WTC11 (cell line): ENCODE measurements at regions not wholly inside any gene's neighbourhood (a gene's known extent, or its start where the extent isn't known, plus 50 kb on each side); places are given as distances from the start of the nearest gene placed in this dataset.
"Not testable (repeated sequence)": the region's sequence is repeated elsewhere in the genome, so short reads cannot be mapped to it uniquely, and the experiment has no call there.

Source experiments
- ATAC-seq: fragments of 200-7000 bp; cut with Tn5 transposase; 2 replicates; pipeline ENCODE4 v1.10.0; 2021; ENCODE audit warnings: mild to moderate bottlenecking, moderate library complexity
- CTCF ChIA-PET: fragments of 300-600 bp; sonication (Branson Sonifier 250); formaldehyde crosslinking; loops from one replicate; lab custom pipeline; 2021; ENCODE audit warnings: antibody characterized with exemption; lab: Charles Lee
- POLR2A ChIA-PET: fragments of 350-600 bp; sonication (Branson Sonifier 250); formaldehyde crosslinking; loops from one replicate; lab custom pipeline; 2021; ENCODE audit warnings: antibody characterized with exemption; lab: Charles Lee
- DNase-seq: peaks from one replicate; pipeline ENCODE4 v3.0.0; 2021; ENCODE audit warnings: low spot score
- H3K27ac Mint-ChIP-seq: 2 replicates; pipeline ENCODE4 v1.8.0; 2021; ENCODE audit warnings: mixed read lengths
- H3K27me3 Mint-ChIP-seq: 2 replicates; pipeline ENCODE4 v1.8.0; 2021; ENCODE audit warnings: low read depth, mild to moderate bottlenecking, moderate library complexity, mixed read lengths
- H3K36me3 Mint-ChIP-seq: 2 replicates; pipeline ENCODE4 v1.8.0; 2021; ENCODE audit warnings: mixed read lengths
- H3K4me1 Mint-ChIP-seq: 2 replicates; pipeline ENCODE4 v1.8.0; 2022; ENCODE audit warnings: mixed read lengths
- H3K4me3 Mint-ChIP-seq: 2 replicates; pipeline ENCODE4 v1.8.0; 2021; ENCODE audit warnings: mild to moderate bottlenecking, moderate library complexity, mixed read lengths
- H3K9me3 Mint-ChIP-seq: 2 replicates; pipeline ENCODE4 v1.8.0; 2021; ENCODE audit warnings: mixed read lengths
- ARID4B ChIP-seq: sonication (generic); formaldehyde crosslinking; IDR thresholded peaks from 2 replicates; pipeline ENCODE4 v1.8.0; 2023; ENCODE audit warnings: missing genetic modification reagents, mild to moderate bottlenecking, borderline replicate concordance
- ATF2 ChIP-seq: sonication (generic); formaldehyde crosslinking; IDR thresholded peaks from 2 replicates; pipeline ENCODE4 v1.8.1; 2022; ENCODE audit warnings: low read depth, missing genetic modification reagents, borderline replicate concordance
- ATF3 ChIP-seq: sonication (generic); formaldehyde crosslinking; conservative IDR thresholded peaks from 2 replicates; pipeline ENCODE4 v1.8.1; 2022; ENCODE audit warnings: mild to moderate bottlenecking, missing genetic modification reagents
- CREB1 ChIP-seq: sonication (generic); formaldehyde crosslinking; IDR thresholded peaks from 2 replicates; pipeline ENCODE4 v1.8.0; 2023; ENCODE audit warnings: mild to moderate bottlenecking, missing genetic modification reagents
- CREM ChIP-seq: sonication (generic); formaldehyde crosslinking; IDR thresholded peaks from 2 replicates; pipeline ENCODE4 v1.8.1; 2022; ENCODE audit warnings: mild to moderate bottlenecking, missing genetic modification reagents, moderate library complexity
- E2F5 ChIP-seq: sonication (generic); formaldehyde crosslinking; IDR thresholded peaks from 2 replicates; pipeline ENCODE4 v1.8.1; 2022; ENCODE audit warnings: mild to moderate bottlenecking, moderate library complexity, missing genetic modification reagents
- GABPB1 ChIP-seq: sonication (generic); formaldehyde crosslinking; IDR thresholded peaks from 2 replicates; pipeline ENCODE4 v1.8.1; 2023; ENCODE audit warnings: mild to moderate bottlenecking, missing genetic modification reagents
- MYBL2 ChIP-seq: sonication (generic); formaldehyde crosslinking; IDR thresholded peaks from 2 replicates; pipeline ENCODE4 v1.8.1; 2023; ENCODE audit warnings: mild to moderate bottlenecking, moderate library complexity, missing genetic modification reagents
- NFE2L1 ChIP-seq: sonication (generic); formaldehyde crosslinking; IDR thresholded peaks from 2 replicates; pipeline ENCODE4 v1.8.1; 2023; ENCODE audit warnings: missing genetic modification reagents
- PREB ChIP-seq: sonication (generic); formaldehyde crosslinking; IDR thresholded peaks from 2 replicates; pipeline ENCODE4 v1.8.1; 2022; ENCODE audit warnings: mild to moderate bottlenecking, missing genetic modification reagents, moderate library complexity, borderline replicate concordance
- PRRX2 ChIP-seq: fragments of 250-450 bp; sonication (Bioruptor Pico); IDR thresholded peaks from 2 replicates; pipeline ENCODE4 v1.8.0; 2021; ENCODE audit warnings: mild to moderate bottlenecking
- SMAD3 ChIP-seq: sonication (generic); formaldehyde crosslinking; IDR thresholded peaks from 2 replicates; pipeline ENCODE4 v1.8.0; 2022; ENCODE audit warnings: missing genetic modification reagents, mild to moderate bottlenecking, borderline replicate concordance
- TP53 ChIP-seq: sonication (generic); formaldehyde crosslinking; IDR thresholded peaks from 2 replicates; pipeline ENCODE4 v1.8.1; 2023; ENCODE audit warnings: mild to moderate bottlenecking, missing genetic modification reagents
- ZMAT4 ChIP-seq: fragments of 250-450 bp; sonication (Bioruptor Pico); IDR thresholded peaks from 2 replicates; pipeline ENCODE4 v1.9.0; 2021; ENCODE audit warnings: mild to moderate bottlenecking
- ZNF263 ChIP-seq: sonication (generic); formaldehyde crosslinking; IDR thresholded peaks from 2 replicates; pipeline ENCODE4 v1.8.1; 2022; ENCODE audit warnings: low read depth, mild to moderate bottlenecking, moderate library complexity, missing genetic modification reagents
- ZNF423 ChIP-seq: fragments of 250-450 bp; sonication (Bioruptor Pico); IDR thresholded peaks from 2 replicates; pipeline ENCODE4 v2.1.2; 2022; ENCODE audit warnings: mild to moderate bottlenecking, moderate library complexity
- TF ChIP-seq, protein P1 (sequence below): fragments of 250-450 bp; sonication (Bioruptor Pico); conservative IDR thresholded peaks from 2 replicates; pipeline ENCODE4 v1.9.0; 2021; ENCODE audit warnings: mild to moderate bottlenecking

GRCh38 chr12:131445795-131446194 is 265.1 kb upstream of the SFSWAP start:
- no peak for DNase-seq
- Mint-ChIP-seq H3K4me3 (no peak overlapping the region), H3K27ac (no peak overlapping the region), H3K9me3 (no peaks in the 10 kb centered on the region), H3K36me3 (no peaks in the 10 kb centered on the region), H3K4me1 (peaks cover 18% of the 10 kb centered on the region), H3K27me3 (no peaks in the 10 kb centered on the region)
- ChIA-PET CTCF (no interaction called here), POLR2A (no interaction called here)
- TF ChIP-seq MYBL2 (CRISPR knock-in tag) (no peak), NFE2L1 (CRISPR knock-in tag) (no peak), E2F5 (CRISPR knock-in tag) (no peak), GABPB1 (CRISPR knock-in tag) (no peak), SMAD3 (no peak), ZNF263 (CRISPR knock-in tag) (no peak), TP53 (CRISPR knock-in tag) (no peak), CREB1 (CRISPR knock-in tag) (no peak), PREB (CRISPR knock-in tag) (no peak), ARID4B (no peak), PRRX2 (no peak), ATF3 (CRISPR knock-in tag) (no peak), ATF2 (CRISPR knock-in tag) (no peak), ZMAT4 (no peak), CREM (no peak), ZNF423 (no peak)
- TF ChIP-seq, protein P1, sequence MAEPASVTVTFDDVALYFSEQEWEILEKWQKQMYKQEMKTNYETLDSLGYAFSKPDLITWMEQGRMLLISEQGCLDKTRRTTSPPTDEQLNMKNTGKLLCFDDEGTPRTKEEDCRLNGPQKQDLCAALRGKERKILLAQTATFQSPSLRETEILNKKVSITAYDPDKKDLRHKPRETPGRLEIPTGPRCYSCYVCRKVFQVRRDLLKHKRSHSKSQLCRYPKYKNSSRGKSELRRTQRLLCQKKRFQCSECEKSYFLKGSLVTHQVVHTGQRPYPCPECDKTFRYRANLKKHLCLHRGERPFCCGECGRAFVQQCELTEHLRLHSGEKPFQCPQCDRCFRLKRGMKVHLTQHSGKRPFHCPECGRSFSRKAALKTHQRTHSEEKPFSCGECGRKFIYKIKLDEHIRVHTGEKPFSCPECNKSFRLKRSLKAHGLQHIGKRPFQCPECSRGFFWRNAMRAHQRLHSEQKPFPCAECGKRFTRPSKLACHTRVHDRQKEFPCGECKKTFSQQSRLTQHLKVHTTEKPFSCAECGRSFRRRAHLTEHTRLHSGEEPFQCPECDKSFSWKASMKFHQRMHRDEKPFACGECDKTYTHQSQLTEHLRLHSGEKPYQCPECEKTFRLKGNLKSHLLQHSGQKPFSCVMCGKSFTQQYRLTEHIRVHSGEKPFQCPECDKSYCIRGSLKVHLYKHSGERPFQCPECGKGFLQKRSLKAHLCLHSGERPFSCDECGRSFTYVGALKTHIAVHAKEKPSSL (CRISPR knock-in tag) = no peak
- ATAC-seq = no peak

GRCh38 chr12:131447636-131448035 is 263.3 kb upstream of the SFSWAP start:
- CTCF ChIA-PET, ATAC-seq, H3K36me3 Mint-ChIP-seq, H3K9me3 Mint-ChIP-seq, H3K27me3 Mint-ChIP-seq, DNase-seq, H3K4me3 Mint-ChIP-seq, POLR2A ChIA-PET, H3K27ac Mint-ChIP-seq: not testable (repeated sequence)
- peaks cover 19% of the 10 kb centered on the region for H3K4me1 Mint-ChIP-seq
